ENCODE measurements at regions not wholly inside any gene's neighbourhood (a gene's known extent, or its start where the extent isn't known, plus 50 kb on each side); places are given as distances from the start of the nearest gene placed in this dataset.

DNA sequence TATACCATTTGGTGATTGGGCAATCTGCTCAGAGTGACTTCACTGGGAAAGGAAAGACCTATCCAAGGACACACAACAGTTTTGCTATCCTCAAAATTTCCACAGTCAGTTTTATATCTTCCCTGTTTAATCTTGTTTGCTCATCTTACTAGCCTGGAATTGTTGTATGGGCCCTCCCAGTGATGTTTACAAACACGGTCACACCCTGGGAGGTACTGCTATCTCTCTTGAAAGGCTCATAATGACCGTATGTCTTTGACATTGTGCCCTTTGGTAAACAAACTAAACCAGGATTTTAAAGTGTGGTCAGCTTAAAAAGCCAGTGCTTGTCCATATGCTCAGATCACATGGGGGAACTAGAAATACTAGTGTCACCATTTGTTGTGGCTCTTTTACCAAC, 277.0 kb downstream of the CDH2 start:
- Histone ChIP-seq H3K9ac (no peak overlapping the region), H3K27me3 (no peaks in the 10 kb centered on the region), H4K20me1 (ENCODE audit: low read depth) (no peaks in the 10 kb centered on the region), H3K4me2 (no peak overlapping the region), H2AFZ (replicated peaks) (no peak overlapping the region), H3K4me3 (no peak overlapping the region), H3K36me3 (no peaks in the 10 kb centered on the region), H3K4me1 (peaks cover 46% of the 10 kb centered on the region), H3K79me2 (ENCODE audit: low read depth) (no peaks in the 10 kb centered on the region), H3K27ac (no peak overlapping the region), H3F3A (ENCODE audit: low read depth) (peaks cover 24% of the 10 kb centered on the region), H3K9me3 (ENCODE audit: low read depth) (no peaks in the 10 kb centered on the region)
- peaks cover 3% of the 10 kb centered on the region for H3K27me3 Mint-ChIP-seq (ENCODE audit: insufficient read depth, low read depth)
- peaks cover 13% of the 10 kb centered on the region for H3K36me3 Mint-ChIP-seq
- no peak for DNase-seq (ENCODE audit: low spot score)
- no peak overlapping the region for H3K4me3 Mint-ChIP-seq
- H3K4me1 Mint-ChIP-seq, result peaks cover 20% of the 10 kb centered on the region
- H3K27ac Mint-ChIP-seq, result no peak overlapping the region
- TF ChIP-seq EZH2 (IDR thresholded peaks at IDR 0.05), result no peak
- TF ChIP-seq EZH2phosphoT487 (IDR thresholded peaks at IDR 0.05), result no peak
- TF ChIP-seq, protein P1, sequence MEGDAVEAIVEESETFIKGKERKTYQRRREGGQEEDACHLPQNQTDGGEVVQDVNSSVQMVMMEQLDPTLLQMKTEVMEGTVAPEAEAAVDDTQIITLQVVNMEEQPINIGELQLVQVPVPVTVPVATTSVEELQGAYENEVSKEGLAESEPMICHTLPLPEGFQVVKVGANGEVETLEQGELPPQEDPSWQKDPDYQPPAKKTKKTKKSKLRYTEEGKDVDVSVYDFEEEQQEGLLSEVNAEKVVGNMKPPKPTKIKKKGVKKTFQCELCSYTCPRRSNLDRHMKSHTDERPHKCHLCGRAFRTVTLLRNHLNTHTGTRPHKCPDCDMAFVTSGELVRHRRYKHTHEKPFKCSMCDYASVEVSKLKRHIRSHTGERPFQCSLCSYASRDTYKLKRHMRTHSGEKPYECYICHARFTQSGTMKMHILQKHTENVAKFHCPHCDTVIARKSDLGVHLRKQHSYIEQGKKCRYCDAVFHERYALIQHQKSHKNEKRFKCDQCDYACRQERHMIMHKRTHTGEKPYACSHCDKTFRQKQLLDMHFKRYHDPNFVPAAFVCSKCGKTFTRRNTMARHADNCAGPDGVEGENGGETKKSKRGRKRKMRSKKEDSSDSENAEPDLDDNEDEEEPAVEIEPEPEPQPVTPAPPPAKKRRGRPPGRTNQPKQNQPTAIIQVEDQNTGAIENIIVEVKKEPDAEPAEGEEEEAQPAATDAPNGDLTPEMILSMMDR (IDR thresholded peaks at IDR 0.05), result no peak
- H3K9me3 Mint-ChIP-seq, result peaks cover 25% of the 10 kb centered on the region

DNA sequence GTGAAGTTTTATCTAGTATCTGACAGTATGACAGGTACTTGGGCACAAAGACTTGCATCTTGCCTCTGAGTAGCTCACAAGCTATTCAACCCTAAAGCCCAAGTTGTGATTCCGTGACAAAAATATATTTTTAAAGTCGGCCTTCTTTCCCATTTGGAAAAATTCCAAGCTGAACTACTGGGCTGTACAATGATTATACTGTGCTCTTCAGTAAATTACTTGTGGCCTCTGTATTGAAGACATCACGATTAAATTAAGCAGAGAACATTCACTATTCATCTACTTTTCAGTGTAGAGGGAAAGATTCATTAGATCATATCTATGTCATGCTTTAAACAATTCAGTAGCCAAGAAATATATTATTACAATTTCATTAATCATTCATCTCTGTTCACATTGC, 282.2 kb downstream of the CDH2 start:
- Mint-ChIP-seq H3K4me3 (no peak overlapping the region), H3K36me3 (peaks cover 2% of the 10 kb centered on the region), H3K9me3 (peaks cover 6% of the 10 kb centered on the region), H3K27me3 (ENCODE audit: insufficient read depth, low read depth) (peaks cover 2% of the 10 kb centered on the region), H3K27ac (no peak overlapping the region), H3K4me1 (peaks cover 4% of the 10 kb centered on the region)
- no peaks in the 10 kb centered on the region for H3K27me3 ChIP-seq
- H3K4me1 ChIP-seq, result peaks cover 16% of the 10 kb centered on the region
- H2AFZ ChIP-seq (replicated peaks), result peak overlapping the region; percentile 28
- H3K4me2 ChIP-seq, result no peak overlapping the region
- H3K27ac ChIP-seq, result no peak overlapping the region
- no peaks in the 10 kb centered on the region for H3F3A ChIP-seq (ENCODE audit: low read depth)
- H3K4me3 ChIP-seq, result no peak overlapping the region
- no peaks in the 10 kb centered on the region for H4K20me1 ChIP-seq (ENCODE audit: low read depth)
- no peak for DNase-seq (ENCODE audit: low spot score)
- no peaks in the 10 kb centered on the region for H3K79me2 ChIP-seq (ENCODE audit: low read depth)
- TF ChIP-seq, protein P1 (IDR thresholded peaks at IDR 0.05), result no peak
- TF ChIP-seq EZH2phosphoT487 (IDR thresholded peaks at IDR 0.05), result no peak
- TF ChIP-seq EZH2 (IDR thresholded peaks at IDR 0.05), result no peak
- H3K36me3 ChIP-seq, result peaks cover 4% of the 10 kb centered on the region
- no peaks in the 10 kb centered on the region for H3K9me3 ChIP-seq (ENCODE audit: low read depth)
- H3K9ac ChIP-seq, result no peak overlapping the region

DNA sequence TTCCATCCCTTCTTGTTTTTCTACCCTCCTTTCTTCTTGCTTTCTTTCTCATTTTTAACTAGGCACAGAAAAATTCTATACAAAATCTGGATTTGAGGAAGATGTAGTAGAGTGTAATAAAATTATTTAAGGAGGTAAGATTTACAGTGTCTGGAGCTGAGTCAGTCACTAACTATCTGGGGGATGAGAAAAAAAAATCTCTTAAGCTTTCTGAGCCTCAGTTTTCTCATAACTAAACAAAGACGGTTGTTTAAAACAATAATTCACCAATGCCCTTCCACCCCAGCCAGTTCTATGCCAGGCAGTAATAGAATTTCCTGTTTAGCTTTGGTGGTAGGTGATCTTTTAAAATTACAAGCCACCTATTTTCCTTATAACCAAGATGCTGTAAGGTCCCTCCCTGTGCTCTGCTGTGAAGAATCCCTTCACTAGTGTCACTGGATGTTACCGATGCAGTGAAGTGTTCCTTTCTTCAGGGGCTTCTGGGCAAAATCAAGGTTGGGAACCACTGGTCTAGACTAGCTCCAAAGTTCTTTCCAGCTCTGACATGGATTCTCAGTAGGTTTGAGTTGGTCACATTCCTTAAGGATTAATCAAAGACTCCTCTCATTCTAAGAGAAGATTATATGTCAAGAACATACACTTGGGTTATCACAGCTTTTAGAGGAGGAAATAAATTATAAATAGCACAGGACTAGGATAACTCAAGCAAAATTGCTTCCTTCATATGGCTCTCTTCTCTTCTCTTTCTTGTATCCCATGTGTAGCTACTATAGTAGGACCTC, 289.0 kb downstream of the CDH2 start:
- H3K4me3 ChIP-seq, result no peak overlapping the region
- DNase-seq (ENCODE audit: low spot score), result no peak
- H3K27me3 ChIP-seq, result no peaks in the 10 kb centered on the region
- H3K36me3 ChIP-seq, result peaks cover 4% of the 10 kb centered on the region
- H3K36me3 Mint-ChIP-seq, result no peaks in the 10 kb centered on the region
- H3K4me1 ChIP-seq, result no peaks in the 10 kb centered on the region
- no peak overlapping the region for H3K4me2 ChIP-seq
- H3F3A ChIP-seq (ENCODE audit: low read depth), result no peaks in the 10 kb centered on the region
- no peaks in the 10 kb centered on the region for H3K9me3 ChIP-seq (ENCODE audit: low read depth)
- no peak overlapping the region for H2AFZ ChIP-seq (replicated peaks)
- no peak overlapping the region for H3K4me3 Mint-ChIP-seq
- H3K79me2 ChIP-seq (ENCODE audit: low read depth), result no peaks in the 10 kb centered on the region
- no peak overlapping the region for H3K9ac ChIP-seq
- TF ChIP-seq EZH2phosphoT487 (IDR thresholded peaks at IDR 0.05), result no peak
- no peak for TF ChIP-seq EZH2 (IDR thresholded peaks at IDR 0.05)
- TF ChIP-seq, protein P1 (IDR thresholded peaks at IDR 0.05), result no peak
- H3K4me1 Mint-ChIP-seq, result no peaks in the 10 kb centered on the region
- H4K20me1 ChIP-seq (ENCODE audit: low read depth), result no peaks in the 10 kb centered on the region
- peaks cover 3% of the 10 kb centered on the region for H3K27me3 Mint-ChIP-seq (ENCODE audit: insufficient read depth, low read depth)
- no peaks in the 10 kb centered on the region for H3K9me3 Mint-ChIP-seq
- H3K27ac ChIP-seq, result no peak overlapping the region
- no peak overlapping the region for H3K27ac Mint-ChIP-seq
